Liver (tissue), 3 donors: ENCODE measurements at regions not wholly inside any gene's neighbourhood (a gene's known extent, or its start where the extent isn't known, plus 50 kb on each side); places are given as distances from the start of the nearest gene placed in this dataset.

Experiments used
- ATF3 ChIP-seq: IDR thresholded peaks from 2 replicates; pipeline ENCODE4 v1.6.1; 2016; ENCODE audit warnings: antibody characterized with exemption
- TF ChIP-seq, protein P1 (sequence below): fragments of 150-350 bp; IDR thresholded peaks from 2 replicates; pipeline ENCODE4 v1.5.1; 2017; ENCODE audit warnings: improper control_type of control experiment, low read depth, low read length; ENCODE audit not compliant: missing input control
- donor health status: healthy.
- donor health status: healthy.

DNA sequence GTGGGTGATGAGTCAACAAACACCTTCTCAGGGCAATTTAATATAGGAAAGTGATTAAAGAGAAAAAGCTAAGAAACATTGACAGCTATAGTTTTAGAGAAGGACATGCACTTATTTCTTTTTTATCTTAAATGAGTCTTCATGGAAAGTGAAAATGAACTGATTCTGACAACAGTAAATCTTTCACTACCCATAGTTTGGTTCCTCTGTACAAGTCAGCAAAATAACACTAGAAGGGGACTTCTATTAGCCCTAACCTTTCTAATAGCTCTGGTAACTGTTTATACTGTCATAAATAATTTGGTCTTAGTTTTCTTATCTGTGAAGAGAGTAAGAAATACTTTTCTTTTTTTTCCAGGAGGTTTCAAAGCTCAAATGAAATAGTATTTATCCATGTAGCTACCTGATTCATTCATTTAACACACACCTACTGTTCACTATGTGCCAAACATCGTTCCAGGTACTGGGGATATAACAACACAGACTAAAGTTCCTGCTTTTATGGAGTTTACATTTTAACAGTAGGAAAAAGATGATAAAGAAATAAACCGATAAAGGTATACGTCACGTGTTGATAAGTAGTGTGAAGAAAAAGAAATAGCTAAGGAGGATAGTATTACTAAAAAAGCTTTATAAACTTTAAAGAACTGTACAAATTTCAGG, 148.2 kb downstream of the PCSK1 start:
- TF ChIP-seq, protein P1, sequence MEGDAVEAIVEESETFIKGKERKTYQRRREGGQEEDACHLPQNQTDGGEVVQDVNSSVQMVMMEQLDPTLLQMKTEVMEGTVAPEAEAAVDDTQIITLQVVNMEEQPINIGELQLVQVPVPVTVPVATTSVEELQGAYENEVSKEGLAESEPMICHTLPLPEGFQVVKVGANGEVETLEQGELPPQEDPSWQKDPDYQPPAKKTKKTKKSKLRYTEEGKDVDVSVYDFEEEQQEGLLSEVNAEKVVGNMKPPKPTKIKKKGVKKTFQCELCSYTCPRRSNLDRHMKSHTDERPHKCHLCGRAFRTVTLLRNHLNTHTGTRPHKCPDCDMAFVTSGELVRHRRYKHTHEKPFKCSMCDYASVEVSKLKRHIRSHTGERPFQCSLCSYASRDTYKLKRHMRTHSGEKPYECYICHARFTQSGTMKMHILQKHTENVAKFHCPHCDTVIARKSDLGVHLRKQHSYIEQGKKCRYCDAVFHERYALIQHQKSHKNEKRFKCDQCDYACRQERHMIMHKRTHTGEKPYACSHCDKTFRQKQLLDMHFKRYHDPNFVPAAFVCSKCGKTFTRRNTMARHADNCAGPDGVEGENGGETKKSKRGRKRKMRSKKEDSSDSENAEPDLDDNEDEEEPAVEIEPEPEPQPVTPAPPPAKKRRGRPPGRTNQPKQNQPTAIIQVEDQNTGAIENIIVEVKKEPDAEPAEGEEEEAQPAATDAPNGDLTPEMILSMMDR, result no peak
- no peak for TF ChIP-seq ATF3
